ENCODE measurements at regions not wholly inside any gene's neighbourhood (a gene's known extent, or its start where the extent isn't known, plus 50 kb on each side); places are given as distances from the start of the nearest gene placed in this dataset.

DNA sequence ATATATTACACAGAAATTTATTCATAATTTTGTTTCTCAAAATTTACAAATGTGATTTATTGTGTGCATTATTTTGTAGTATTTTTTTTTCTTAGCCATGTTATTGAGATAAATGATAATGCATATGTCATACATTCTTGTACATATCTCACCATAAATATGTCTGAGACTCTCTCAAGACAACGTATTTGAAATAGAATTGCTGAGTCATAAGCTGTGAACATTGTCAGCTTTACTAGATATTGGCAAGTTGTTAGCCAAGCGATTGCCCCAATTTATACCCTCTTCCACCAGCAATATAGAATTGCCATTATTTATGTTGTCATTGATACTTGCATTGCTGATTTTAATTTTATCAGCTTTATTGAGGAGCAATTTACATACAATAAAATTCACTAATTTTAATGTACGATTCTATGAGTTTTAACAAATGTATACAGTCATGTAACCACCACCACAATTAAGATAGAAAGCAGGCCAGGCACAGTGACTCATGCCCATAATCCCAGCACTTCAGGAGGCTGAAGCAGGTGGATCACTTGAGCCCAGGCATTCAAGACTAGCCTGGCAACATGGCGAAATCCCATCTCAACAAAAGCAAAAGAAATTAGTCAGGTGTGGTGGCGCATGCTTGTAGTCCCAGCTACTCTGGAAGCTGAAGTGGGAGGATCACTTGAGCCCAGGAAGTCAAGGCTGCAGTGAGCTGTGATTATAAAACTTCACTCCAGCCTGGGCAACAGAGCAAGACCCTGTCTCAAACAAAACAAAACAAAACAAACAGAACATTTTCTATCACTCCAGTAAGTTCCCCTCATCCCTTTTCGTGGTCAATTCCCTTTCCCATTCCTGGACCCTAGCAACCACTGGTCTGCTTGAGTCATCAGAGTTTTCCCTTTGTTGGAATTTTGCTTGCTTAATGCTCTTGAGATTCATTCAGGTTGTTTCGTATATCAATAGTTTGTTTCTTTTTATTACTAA lies 373.1 kb downstream of the MFSD1 start:
- TF ChIP-seq, protein P1, sequence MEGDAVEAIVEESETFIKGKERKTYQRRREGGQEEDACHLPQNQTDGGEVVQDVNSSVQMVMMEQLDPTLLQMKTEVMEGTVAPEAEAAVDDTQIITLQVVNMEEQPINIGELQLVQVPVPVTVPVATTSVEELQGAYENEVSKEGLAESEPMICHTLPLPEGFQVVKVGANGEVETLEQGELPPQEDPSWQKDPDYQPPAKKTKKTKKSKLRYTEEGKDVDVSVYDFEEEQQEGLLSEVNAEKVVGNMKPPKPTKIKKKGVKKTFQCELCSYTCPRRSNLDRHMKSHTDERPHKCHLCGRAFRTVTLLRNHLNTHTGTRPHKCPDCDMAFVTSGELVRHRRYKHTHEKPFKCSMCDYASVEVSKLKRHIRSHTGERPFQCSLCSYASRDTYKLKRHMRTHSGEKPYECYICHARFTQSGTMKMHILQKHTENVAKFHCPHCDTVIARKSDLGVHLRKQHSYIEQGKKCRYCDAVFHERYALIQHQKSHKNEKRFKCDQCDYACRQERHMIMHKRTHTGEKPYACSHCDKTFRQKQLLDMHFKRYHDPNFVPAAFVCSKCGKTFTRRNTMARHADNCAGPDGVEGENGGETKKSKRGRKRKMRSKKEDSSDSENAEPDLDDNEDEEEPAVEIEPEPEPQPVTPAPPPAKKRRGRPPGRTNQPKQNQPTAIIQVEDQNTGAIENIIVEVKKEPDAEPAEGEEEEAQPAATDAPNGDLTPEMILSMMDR (conservative IDR thresholded peaks at IDR 0.05; ENCODE audit: low read length) = no peak
- TF ChIP-seq EZH2phosphoT487 (IDR thresholded peaks at IDR 0.05; ENCODE audit: borderline replicate concordance, low read depth, low read length) = no peak

Measured in OCI-LY7 (cell line).